Liver (tissue), 8 donors: ENCODE measurements at regions not wholly inside any gene's neighbourhood (a gene's known extent, or its start where the extent isn't known, plus 50 kb on each side); places are given as distances from the start of the nearest gene placed in this dataset.

Experiments
- DNase-seq: peaks from one replicate; pipeline ENCODE4 v3.0.0-alpha.2; 2017; ENCODE audit warnings: low spot score
- H3K27ac ChIP-seq, 2 donors: one replicate each; pipeline ENCODE4 v1.7.0; 2013; ENCODE audit warnings: inconsistent platforms in 2 of 2, low read length in 2 of 2, control low read depth in 1 of 2, low read depth in 1 of 2, mild to moderate bottlenecking in 1 of 2
- H3K27me3 ChIP-seq, 4 donors: one replicate each; pipeline versions ENCODE4 v1.6.1 to v1.7.0; 2013; ENCODE audit warnings: low read length in 3 of 4, inconsistent platforms in 1 of 4, mild to moderate bottlenecking in 1 of 4, moderate library complexity in 1 of 4; ENCODE audit not compliant: control insufficient read depth in 4 of 4, insufficient read depth in 4 of 4
- H3K36me3 ChIP-seq, 4 donors: one replicate each; pipeline versions ENCODE4 v1.6.1 to v1.7.0; 2013; ENCODE audit warnings: low read length in 3 of 4, mild to moderate bottlenecking in 3 of 4, low read depth in 1 of 4, moderate library complexity in 1 of 4; ENCODE audit not compliant: control insufficient read depth in 4 of 4, insufficient read depth in 3 of 4
- H3K4me1 ChIP-seq, 4 donors: one replicate each; pipeline versions ENCODE4 v1.6.1 to v1.7.0; 2013; ENCODE audit warnings: low read length in 3 of 4, mild to moderate bottlenecking in 3 of 4, moderate library complexity in 1 of 4; ENCODE audit not compliant: control insufficient read depth in 4 of 4, insufficient read depth in 4 of 4
- H3K4me3 ChIP-seq, 3 donors: one replicate each; pipeline versions ENCODE4 v1.6.1 to v1.7.0; 2013; ENCODE audit warnings: low read length in 3 of 3, control low read depth in 1 of 3, low read depth in 1 of 3, mild to moderate bottlenecking in 1 of 3
- H3K9ac ChIP-seq, 2 donors: one replicate each; pipeline ENCODE4 v1.7.0; 2013; ENCODE audit warnings: low read length in 2 of 2, mild to moderate bottlenecking in 2 of 2, moderate library complexity in 2 of 2, control low read depth in 1 of 2, low read depth in 1 of 2
- H3K9me3 ChIP-seq, 4 donors: one replicate each; pipeline versions ENCODE4 v1.6.1 to v1.7.0; 2013; ENCODE audit warnings: low read length in 3 of 4; ENCODE audit not compliant: control insufficient read depth in 4 of 4
- ATF3 ChIP-seq: IDR thresholded peaks from 2 replicates; pipeline ENCODE4 v1.6.1; 2016; ENCODE audit warnings: antibody characterized with exemption
- CTCF ChIP-seq: fragments of 150-350 bp; IDR thresholded peaks from 2 replicates; pipeline ENCODE4 v1.5.1; 2017; ENCODE audit warnings: improper control_type of control experiment, low read depth, low read length; ENCODE audit not compliant: missing input control
- FOXA1 ChIP-seq: IDR thresholded peaks from 2 replicates; pipeline ENCODE4 v1.6.1; 2016; ENCODE audit warnings: antibody characterized with exemption
- FOXA2 ChIP-seq: IDR thresholded peaks from 2 replicates; pipeline ENCODE4 v1.6.1; 2016; ENCODE audit warnings: antibody characterized with exemption
- GABPA ChIP-seq, 2 donors: IDR thresholded peaks in 1 of 2; conservative IDR thresholded peaks in 1 of 2; 2 replicates each; pipeline ENCODE4 v1.6.1; 2016; ENCODE audit warnings: antibody characterized with exemption in 2 of 2, mild to moderate bottlenecking in 1 of 2, moderate library complexity in 1 of 2
- HNF4G ChIP-seq: IDR thresholded peaks from 2 replicates; pipeline ENCODE4 v1.6.1; 2016; ENCODE audit warnings: antibody characterized with exemption
- MAX ChIP-seq: IDR thresholded peaks from 2 replicates; pipeline ENCODE4 v1.6.1; 2016; ENCODE audit warnings: antibody characterized with exemption
- RAD21 ChIP-seq, 2 donors: IDR thresholded peaks; 2 replicates each; pipeline ENCODE4 v1.6.1; 2016; ENCODE audit warnings: antibody characterized with exemption in 2 of 2, mild to moderate bottlenecking in 2 of 2
- REST ChIP-seq: IDR thresholded peaks from 2 replicates; pipeline ENCODE4 v1.6.1; 2016; ENCODE audit warnings: antibody characterized with exemption, mild to moderate bottlenecking
- SP1 ChIP-seq: IDR thresholded peaks from 2 replicates; pipeline ENCODE4 v1.6.1; 2018; ENCODE audit warnings: antibody characterized with exemption, mild to moderate bottlenecking
- TAF1 ChIP-seq: conservative IDR thresholded peaks from 2 replicates; pipeline ENCODE4 v1.6.1; 2016; ENCODE audit warnings: antibody characterized with exemption, mild to moderate bottlenecking
- YY1 ChIP-seq: IDR thresholded peaks from 2 replicates; pipeline ENCODE4 v1.6.1; 2016; ENCODE audit warnings: antibody characterized with exemption, mild to moderate bottlenecking
- WGBS: extraction: QIAGEN DNeasy Blood & Tissue Kit; methylation state at CpG from one replicate; pipeline ENCODE4 v1.1.7; 2013; 5-methylcytosine and 5-hydroxymethylcytosine counted together
- donor health status: healthy.
- donor health status: healthy.
- donor health status: healthy.
- donor health status: healthy.
- donor health status: healthy.

- TF ChIP-seq REST = no peak
Observed at GRCh38 chr14:82390586-82390985, 856.9 kb upstream of the SEL1L start (continued).

GRCh38 chr14:82394916-82395315 is 861.3 kb upstream of the SEL1L start:
- Histone ChIP-seq H3K4me1 (no peaks in the 10 kb centered on the region), H3K9ac (no peak overlapping the region), H3K27me3 (no peaks in the 10 kb centered on the region), H3K9me3 (no peaks in the 10 kb centered on the region), H3K27ac (no peak overlapping the region), H3K36me3 (no peaks in the 10 kb centered on the region), H3K4me3 (no peak overlapping the region)
- WGBS = 76% methylated on average over 2 of the region's 2 CpGs
- TF ChIP-seq GABPA (IDR thresholded peaks at IDR 0.05 in 1 of 2, conservative IDR thresholded peaks at IDR 0.05 in 1 of 2) (no peak), MAX (no peak), CTCF (no peak), ATF3 (no peak), YY1 (no peak), FOXA2 (no peak), HNF4G (no peak), REST (no peak), FOXA1 (no peak), RAD21 (IDR thresholded peaks at IDR 0.05) (no peak), TAF1 (no peak), SP1 (no peak)
- no peak for DNase-seq
